ENCODE measurements at regions not wholly inside any gene's neighbourhood (a gene's known extent, or its start where the extent isn't known, plus 50 kb on each side); places are given as distances from the start of the nearest gene placed in this dataset.
"Not testable (repeated sequence)": the region's sequence is repeated elsewhere in the genome, so short reads cannot be mapped to it uniquely, and the experiment has no call there.

DNA sequence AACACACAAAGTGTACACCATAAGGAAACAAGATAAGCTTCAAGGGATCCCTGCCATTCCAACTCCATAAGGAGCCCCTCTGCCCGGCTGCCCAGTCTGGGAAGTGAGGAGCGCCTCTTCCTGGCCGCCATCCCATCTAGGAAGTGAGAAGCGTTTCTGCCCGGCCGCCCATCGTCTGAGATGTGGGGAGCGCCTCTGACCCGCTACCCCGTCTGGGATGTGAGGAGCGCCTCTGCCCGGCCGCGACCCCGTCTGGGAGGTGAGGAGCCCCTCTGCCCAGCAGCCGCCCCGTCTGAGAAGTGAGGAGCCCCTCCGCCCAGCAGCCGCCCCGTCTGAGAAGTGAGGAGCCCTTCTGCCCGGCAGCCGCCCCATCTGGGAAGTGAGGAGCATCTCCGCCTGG, 51.8 kb upstream of the KLHL4 start:
- TF ChIP-seq, protein P1, sequence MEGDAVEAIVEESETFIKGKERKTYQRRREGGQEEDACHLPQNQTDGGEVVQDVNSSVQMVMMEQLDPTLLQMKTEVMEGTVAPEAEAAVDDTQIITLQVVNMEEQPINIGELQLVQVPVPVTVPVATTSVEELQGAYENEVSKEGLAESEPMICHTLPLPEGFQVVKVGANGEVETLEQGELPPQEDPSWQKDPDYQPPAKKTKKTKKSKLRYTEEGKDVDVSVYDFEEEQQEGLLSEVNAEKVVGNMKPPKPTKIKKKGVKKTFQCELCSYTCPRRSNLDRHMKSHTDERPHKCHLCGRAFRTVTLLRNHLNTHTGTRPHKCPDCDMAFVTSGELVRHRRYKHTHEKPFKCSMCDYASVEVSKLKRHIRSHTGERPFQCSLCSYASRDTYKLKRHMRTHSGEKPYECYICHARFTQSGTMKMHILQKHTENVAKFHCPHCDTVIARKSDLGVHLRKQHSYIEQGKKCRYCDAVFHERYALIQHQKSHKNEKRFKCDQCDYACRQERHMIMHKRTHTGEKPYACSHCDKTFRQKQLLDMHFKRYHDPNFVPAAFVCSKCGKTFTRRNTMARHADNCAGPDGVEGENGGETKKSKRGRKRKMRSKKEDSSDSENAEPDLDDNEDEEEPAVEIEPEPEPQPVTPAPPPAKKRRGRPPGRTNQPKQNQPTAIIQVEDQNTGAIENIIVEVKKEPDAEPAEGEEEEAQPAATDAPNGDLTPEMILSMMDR (IDR thresholded peaks at IDR 0.05), result not testable (repeated sequence)
- TF ChIP-seq POLR2A (IDR thresholded peaks at IDR 0.05), result not testable (repeated sequence)
